Fibroblast of lung (primary cell): ENCODE measurements at regions not wholly inside any gene's neighbourhood (a gene's known extent, or its start where the extent isn't known, plus 50 kb on each side); places are given as distances from the start of the nearest gene placed in this dataset.

Experiments
- DNase-seq, 2 donors: peaks; one replicate each; pipeline versions ENCODE4 v3.0.0 to v3.0.0-alpha.2; 2010; ENCODE audit warnings: low read depth in 2 of 2
- H2AFZ ChIP-seq: 2 replicates; pipeline ENCODE4 v1.5.1; 2012; ENCODE audit warnings: low read length, control low read depth, inconsistent platforms
- H3K27ac ChIP-seq: 2 replicates; pipeline ENCODE4 v1.5.1; 2011; ENCODE audit warnings: low read length, control low read depth; ENCODE audit not compliant: insufficient read depth
- H3K27me3 ChIP-seq: 2 replicates; pipeline ENCODE4 v1.5.1; 2011; ENCODE audit warnings: mild to moderate bottlenecking, low read length; ENCODE audit not compliant: control insufficient read depth, insufficient read depth
- H3K36me3 ChIP-seq: 2 replicates; pipeline ENCODE4 v1.5.1; 2011; ENCODE audit warnings: low read length; ENCODE audit not compliant: control insufficient read depth, insufficient read depth
- H3K4me1 ChIP-seq: 2 replicates; pipeline ENCODE4 v1.5.1; 2011; ENCODE audit warnings: low read length; ENCODE audit not compliant: control insufficient read depth, insufficient read depth; ENCODE audit errors: extremely low read depth
- H3K4me2 ChIP-seq: 2 replicates; pipeline ENCODE4 v1.5.1; 2011; ENCODE audit warnings: low read length, control low read depth; ENCODE audit not compliant: insufficient read depth; ENCODE audit errors: extremely low read depth
- H3K4me3 ChIP-seq, 4 experiments: fragments of 200-600 bp in 1 of 4; sonication (generic) in 1 of 4; replicated peaks in 1 of 4; 2 replicates each; pipeline ENCODE4 v1.5.1; 2011 to 2016; ENCODE audit warnings: low read length in 4 of 4, low read depth in 3 of 4, mild to moderate bottlenecking in 3 of 4, control low read depth in 2 of 4, inconsistent platforms in 1 of 4, mixed read lengths in 1 of 4; ENCODE audit not compliant: insufficient read depth in 1 of 4; ENCODE audit errors: control extremely low read depth in 1 of 4
- H3K79me2 ChIP-seq: 2 replicates; pipeline ENCODE4 v1.5.1; 2012; ENCODE audit warnings: mild to moderate bottlenecking, low read length, inconsistent platforms; ENCODE audit not compliant: control insufficient read depth, insufficient read depth
- H3K9ac ChIP-seq: 2 replicates; pipeline ENCODE4 v1.5.1; 2011; ENCODE audit warnings: mild to moderate bottlenecking, low read length, control low read depth; ENCODE audit not compliant: insufficient read depth
- H3K9me3 ChIP-seq: 2 replicates; pipeline ENCODE4 v1.5.1; 2012; ENCODE audit warnings: low read depth, low read length; ENCODE audit not compliant: control insufficient read depth, insufficient read depth
- H4K20me1 ChIP-seq: 2 replicates; pipeline ENCODE4 v1.5.1; 2011; ENCODE audit warnings: low read length; ENCODE audit not compliant: control insufficient read depth, insufficient read depth; ENCODE audit errors: extremely low read depth
- CTCF ChIP-seq, 2 donors: IDR thresholded peaks in 1 of 2; conservative IDR thresholded peaks in 1 of 2; 1 replicate in 1 of 2; 2 replicates in 1 of 2; pipeline ENCODE4 v1.5.1; 2011 to 2012; ENCODE audit warnings: low read length in 2 of 2, control low read depth in 1 of 2, inconsistent platforms in 1 of 2, low read depth in 1 of 2, mild to moderate bottlenecking in 1 of 2
- EZH2 ChIP-seq: IDR thresholded peaks from 2 replicates; pipeline ENCODE4 v1.5.1; 2012; ENCODE audit warnings: low read length, control low read depth, mild to moderate bottlenecking; ENCODE audit errors: missing control alignments

- Histone ChIP-seq H2AFZ (no peak overlapping the region), H4K20me1 (no peaks in the 10 kb centered on the region), H3K4me1 (no peaks in the 10 kb centered on the region), H3K9ac (no peak overlapping the region), H3K79me2 (no peaks in the 10 kb centered on the region), H3K27me3 (no peaks in the 10 kb centered on the region), H3K4me3 (no peak overlapping the region), H3K9me3 (no peaks in the 10 kb centered on the region), H3K27ac (no peak overlapping the region), H3K4me2 (no peak overlapping the region), H3K36me3 (no peaks in the 10 kb centered on the region)
- DNase-seq = no peak
- no peak for TF ChIP-seq CTCF (conservative IDR thresholded peaks at IDR 0.05 in 1 of 2, IDR thresholded peaks at IDR 0.05 in 1 of 2; ENCODE audit: low read depth in 1 of 2, low read length in 2 of 2)
- TF ChIP-seq EZH2 = no peak
Measured at GRCh38 chr16:20259541-20259940, 67.8 kb downstream of the GP2 start.

- H3K27me3 ChIP-seq = no peaks in the 10 kb centered on the region
- no peak overlapping the region for H3K9ac ChIP-seq
- H2AFZ ChIP-seq = no peak overlapping the region
- H3K27ac ChIP-seq = no peak overlapping the region
- no peaks in the 10 kb centered on the region for H4K20me1 ChIP-seq
- H3K9me3 ChIP-seq = no peaks in the 10 kb centered on the region
- TF ChIP-seq EZH2 = no peak
- TF ChIP-seq CTCF (conservative IDR thresholded peaks at IDR 0.05 in 1 of 2, IDR thresholded peaks at IDR 0.05 in 1 of 2; ENCODE audit: low read depth in 1 of 2, low read length in 2 of 2) = no peak
- DNase-seq = no peak
- H3K79me2 ChIP-seq = no peaks in the 10 kb centered on the region
- no peaks in the 10 kb centered on the region for H3K4me1 ChIP-seq
- H3K36me3 ChIP-seq = no peaks in the 10 kb centered on the region
- H3K4me3 ChIP-seq = no peak overlapping the region
- H3K4me2 ChIP-seq = no peak overlapping the region
Measured at GRCh38 chr16:20257234-20257633, 70.1 kb downstream of the GP2 start.

- DNase-seq = no peak
- H3K4me1 ChIP-seq = no peaks in the 10 kb centered on the region
- no peak overlapping the region for H3K27ac ChIP-seq
- H3K9me3 ChIP-seq = no peaks in the 10 kb centered on the region
- no peaks in the 10 kb centered on the region for H3K79me2 ChIP-seq
- H3K27me3 ChIP-seq = no peaks in the 10 kb centered on the region
- H3K4me2 ChIP-seq = no peak overlapping the region
- H3K4me3 ChIP-seq = no peak overlapping the region
- no peak overlapping the region for H3K9ac ChIP-seq
- no peaks in the 10 kb centered on the region for H4K20me1 ChIP-seq
- H3K36me3 ChIP-seq = no peaks in the 10 kb centered on the region
- H2AFZ ChIP-seq = no peak overlapping the region
- TF ChIP-seq EZH2 = no peak
- no peak for TF ChIP-seq CTCF (conservative IDR thresholded peaks at IDR 0.05 in 1 of 2, IDR thresholded peaks at IDR 0.05 in 1 of 2; ENCODE audit: low read depth in 1 of 2, low read length in 2 of 2)
Measured at GRCh38 chr16:20255002-20255401, 72.3 kb downstream of the GP2 start.
